ENCODE measurements at regions not wholly inside any gene's neighbourhood (a gene's known extent, or its start where the extent isn't known, plus 50 kb on each side); places are given as distances from the start of the nearest gene placed in this dataset.

DNA sequence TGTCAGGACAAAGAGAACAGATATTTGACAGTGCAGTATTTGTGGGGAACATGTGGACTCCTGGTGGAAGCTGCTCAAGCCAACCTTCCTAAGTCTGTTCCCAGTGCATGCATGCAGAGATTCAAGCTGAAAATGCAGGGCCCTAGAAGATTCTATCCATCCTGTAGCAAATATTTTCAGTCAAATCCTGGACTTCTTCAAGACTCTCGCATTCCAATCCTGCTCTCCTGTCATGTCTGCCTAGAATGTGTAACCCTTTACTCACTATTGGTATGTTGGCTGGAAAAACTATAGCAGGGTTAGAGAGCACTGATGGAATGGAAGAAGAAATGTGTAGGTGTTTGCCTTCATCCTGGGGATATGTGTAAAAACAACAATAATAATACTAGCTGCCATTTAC, 385.6 kb upstream of the PKN2 start:
- ChIA-PET RAD21 (ENCODE audit: unreplicated experiment) (no interaction called here), SMC1A (ENCODE audit: uncharacterized antibody, unreplicated experiment) (interaction anchor here (1.5 kb wide), 1 partner anchor 13 kb away, joined by 3 read pairs; no protein-coding TSS in a partner anchor), CTCF (no interaction called here), POLR2A (no interaction called here)
- WGBS (ENCODE audit: insufficient coverage, insufficient replicate concordance, low lambda C conversion rate, missing lambda C conversion rate), result 37% methylated on average over 1 of the region's 1 CpG
- Histone ChIP-seq H3K79me2 (ENCODE audit: control insufficient read depth, insufficient read depth, low read length) (no peaks in the 10 kb centered on the region), H3K9me3 (replicated peaks; ENCODE audit: control insufficient read depth, insufficient read depth, low read length) (no peaks in the 10 kb centered on the region), H2AFZ (ENCODE audit: control insufficient read depth, low read depth, low read length) (no peak overlapping the region), H3K27ac (ENCODE audit: control insufficient read depth, insufficient read depth) (no peak overlapping the region), H3K4me3 (no peak overlapping the region), H3K4me1 (ENCODE audit: control insufficient read depth, insufficient read depth, low read length) (no peaks in the 10 kb centered on the region), H3K9ac (ENCODE audit: control insufficient read depth, insufficient read depth, low read length) (no peak overlapping the region), H3K27me3 (replicated peaks in 1 of 2; ENCODE audit: control insufficient read depth in 2 of 2, insufficient read depth in 2 of 2, low read length in 1 of 2) (no peaks in the 10 kb centered on the region), H4K20me1 (ENCODE audit: control insufficient read depth, insufficient read depth) (no peaks in the 10 kb centered on the region), H3K4me2 (ENCODE audit: control insufficient read depth, insufficient read depth) (no peak overlapping the region), H3K36me3 (ENCODE audit: control insufficient read depth in 2 of 2, insufficient read depth in 2 of 2, low read length in 1 of 2) (no peaks in the 10 kb centered on the region)
- in situ Hi-C loops (cut with MboI), result no loop called here
- BruUV-seq (replicated peaks), result no TSS peak
- intact Hi-C loops (cut with micrococcal nuclease; ENCODE audit: unreplicated experiment), result no loop called here
- DNase-seq (ENCODE audit: low read depth, low spot score) (no peak), FAIRE-seq (no peak), ATAC-seq (no peak)
- TF ChIP-seq CEBPB (IDR thresholded peaks at IDR 0.05; ENCODE audit: borderline replicate concordance in 1 of 2, low read depth in 2 of 2, low read length in 2 of 2) (no peak), KDM1A (IDR thresholded peaks at IDR 0.05; ENCODE audit: borderline replicate concordance) (no peak), EGR1 (IDR thresholded peaks at IDR 0.05; ENCODE audit: borderline replicate concordance in 1 of 2, low read depth in 2 of 2, low read length in 2 of 2) (no peak), STAT1 (conservative IDR thresholded peaks at IDR 0.05) (no peak), BRCA1 (IDR thresholded peaks at IDR 0.05; ENCODE audit: low read depth, low read length) (no peak), HDGF (IDR thresholded peaks at IDR 0.05) (no peak), TCF3 (IDR thresholded peaks at IDR 0.05; ENCODE audit: borderline replicate concordance, insufficient read depth, low read depth, low read length) (no peak)

DNA sequence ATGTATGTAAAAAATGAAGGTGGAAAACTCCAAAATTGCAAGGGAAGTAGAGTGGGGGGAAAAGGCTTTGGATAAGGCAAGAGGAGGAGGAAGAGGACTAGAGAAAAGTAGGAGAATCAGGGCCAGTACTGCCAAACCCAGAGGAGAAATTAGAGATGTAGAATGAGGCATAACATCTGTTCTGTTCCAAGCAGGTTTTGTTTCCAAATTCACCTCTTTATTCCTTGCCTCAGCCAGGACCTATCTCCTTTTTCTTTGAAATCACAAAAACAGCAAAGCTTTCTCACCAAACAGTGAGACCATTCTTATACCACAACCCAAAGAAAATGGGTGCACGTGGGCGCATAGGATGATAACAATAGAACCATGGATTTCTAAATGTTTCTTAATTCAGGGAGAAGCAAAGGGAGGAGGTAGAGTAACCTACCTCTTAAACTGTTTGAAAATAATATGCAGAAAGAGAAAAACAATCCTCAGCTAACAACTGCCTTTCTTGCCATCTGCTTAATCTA, 383.3 kb upstream of the PKN2 start:
- Histone ChIP-seq H2AFZ (ENCODE audit: control insufficient read depth, low read depth, low read length) (no peak overlapping the region), H3K9me3 (replicated peaks; ENCODE audit: control insufficient read depth, insufficient read depth, low read length) (no peaks in the 10 kb centered on the region), H3K27me3 (replicated peaks in 1 of 2; ENCODE audit: control insufficient read depth in 2 of 2, insufficient read depth in 2 of 2, low read length in 1 of 2) (no peaks in the 10 kb centered on the region), H3K4me3 (no peak overlapping the region), H3K79me2 (ENCODE audit: control insufficient read depth, insufficient read depth, low read length) (no peaks in the 10 kb centered on the region), H3K9ac (ENCODE audit: control insufficient read depth, insufficient read depth, low read length) (no peak overlapping the region), H4K20me1 (ENCODE audit: control insufficient read depth, insufficient read depth) (no peaks in the 10 kb centered on the region), H3K4me1 (ENCODE audit: control insufficient read depth, insufficient read depth, low read length) (no peaks in the 10 kb centered on the region), H3K4me2 (ENCODE audit: control insufficient read depth, insufficient read depth) (no peak overlapping the region), H3K36me3 (ENCODE audit: control insufficient read depth in 2 of 2, insufficient read depth in 2 of 2, low read length in 1 of 2) (no peaks in the 10 kb centered on the region), H3K27ac (ENCODE audit: control insufficient read depth, insufficient read depth) (no peak overlapping the region)
- RAD21 ChIA-PET (ENCODE audit: unreplicated experiment), result interaction anchor here (1.0 kb wide), 1 partner anchor 120 kb away, joined by 3 read pairs; no protein-coding TSS in a partner anchor
- intact Hi-C loops (cut with micrococcal nuclease; ENCODE audit: unreplicated experiment), result loop anchor here (5.0 kb wide), 1 partner anchor 1009 kb away; no protein-coding TSS in a partner anchor
- SMC1A ChIA-PET (ENCODE audit: uncharacterized antibody, unreplicated experiment), result interaction anchor here (2.4 kb wide), 1 partner anchor 120 kb away, joined by 10 read pairs; no protein-coding TSS in a partner anchor
- FAIRE-seq (no peak), ATAC-seq (no peak), DNase-seq (ENCODE audit: low read depth, low spot score) (no peak)
- 41% methylated on average over 2 of the region's 2 CpGs for WGBS (ENCODE audit: insufficient coverage, insufficient replicate concordance, low lambda C conversion rate, missing lambda C conversion rate)
- POLR2A ChIA-PET, result no interaction called here
- in situ Hi-C loops (cut with MboI), result no loop called here
- CTCF ChIA-PET, result interaction anchor here (0.8 to 2.1 kb wide), 3 partner anchors 120 to 128 kb away, joined by 3 to 14 read pairs (median 4); no protein-coding TSS in a partner anchor
- BruUV-seq (replicated peaks), result no TSS peak
- TF ChIP-seq TAF1 (IDR thresholded peaks at IDR 0.05; ENCODE audit: borderline replicate concordance, low read depth, low read length) (no peak), CEBPB (IDR thresholded peaks at IDR 0.05; ENCODE audit: borderline replicate concordance in 1 of 2, low read depth in 2 of 2, low read length in 2 of 2) (no peak), NBN (IDR thresholded peaks at IDR 0.05) (no peak), ZNF207 (IDR thresholded peaks at IDR 0.05; ENCODE audit: borderline replicate concordance) (no peak), MEF2A (IDR thresholded peaks at IDR 0.05; ENCODE audit: insufficient read depth, low read depth, low read length) (no peak), TCF7 (IDR thresholded peaks at IDR 0.05; ENCODE audit: borderline replicate concordance) (no peak), MEF2B (IDR thresholded peaks at IDR 0.05; ENCODE audit: partially characterized antibody, poor library complexity, severe bottlenecking) (no peak)
- TF ChIP-seq, protein P1, sequence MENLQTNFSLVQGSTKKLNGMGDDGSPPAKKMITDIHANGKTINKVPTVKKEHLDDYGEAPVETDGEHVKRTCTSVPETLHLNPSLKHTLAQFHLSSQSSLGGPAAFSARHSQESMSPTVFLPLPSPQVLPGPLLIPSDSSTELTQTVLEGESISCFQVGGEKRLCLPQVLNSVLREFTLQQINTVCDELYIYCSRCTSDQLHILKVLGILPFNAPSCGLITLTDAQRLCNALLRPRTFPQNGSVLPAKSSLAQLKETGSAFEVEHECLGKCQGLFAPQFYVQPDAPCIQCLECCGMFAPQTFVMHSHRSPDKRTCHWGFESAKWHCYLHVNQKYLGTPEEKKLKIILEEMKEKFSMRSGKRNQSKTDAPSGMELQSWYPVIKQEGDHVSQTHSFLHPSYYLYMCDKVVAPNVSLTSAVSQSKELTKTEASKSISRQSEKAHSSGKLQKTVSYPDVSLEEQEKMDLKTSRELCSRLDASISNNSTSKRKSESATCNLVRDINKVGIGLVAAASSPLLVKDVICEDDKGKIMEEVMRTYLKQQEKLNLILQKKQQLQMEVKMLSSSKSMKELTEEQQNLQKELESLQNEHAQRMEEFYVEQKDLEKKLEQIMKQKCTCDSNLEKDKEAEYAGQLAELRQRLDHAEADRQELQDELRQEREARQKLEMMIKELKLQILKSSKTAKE (IDR thresholded peaks at IDR 0.05; ENCODE audit: low read depth, poor library complexity, severe bottlenecking), result no peak
- TF ChIP-seq, protein P2, sequence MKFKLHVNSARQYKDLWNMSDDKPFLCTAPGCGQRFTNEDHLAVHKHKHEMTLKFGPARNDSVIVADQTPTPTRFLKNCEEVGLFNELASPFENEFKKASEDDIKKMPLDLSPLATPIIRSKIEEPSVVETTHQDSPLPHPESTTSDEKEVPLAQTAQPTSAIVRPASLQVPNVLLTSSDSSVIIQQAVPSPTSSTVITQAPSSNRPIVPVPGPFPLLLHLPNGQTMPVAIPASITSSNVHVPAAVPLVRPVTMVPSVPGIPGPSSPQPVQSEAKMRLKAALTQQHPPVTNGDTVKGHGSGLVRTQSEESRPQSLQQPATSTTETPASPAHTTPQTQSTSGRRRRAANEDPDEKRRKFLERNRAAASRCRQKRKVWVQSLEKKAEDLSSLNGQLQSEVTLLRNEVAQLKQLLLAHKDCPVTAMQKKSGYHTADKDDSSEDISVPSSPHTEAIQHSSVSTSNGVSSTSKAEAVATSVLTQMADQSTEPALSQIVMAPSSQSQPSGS (IDR thresholded peaks at IDR 0.05; ENCODE audit: low read length), result no peak

Data from GM12878 (cell line).